Peyer's patch (tissue), 4 donors: ENCODE measurements at regions not wholly inside any gene's neighbourhood (a gene's known extent, or its start where the extent isn't known, plus 50 kb on each side); places are given as distances from the start of the nearest gene placed in this dataset.

ENCODE experiments used
- DNase-seq, 3 donors: peaks; one replicate each; pipeline ENCODE4 v3.0.0-alpha.2; 2017 to 2019
- H3K27ac ChIP-seq, 4 donors: fragments of 200-600 bp; sonication (generic); one replicate each; pipeline ENCODE4 v1.5.1; 2016 to 2019
- H3K27me3 ChIP-seq, 2 donors: fragments of 200-600 bp; sonication (generic); one replicate each; pipeline ENCODE4 v1.5.1; 2019
- H3K36me3 ChIP-seq, 3 donors: fragments of 200-600 bp; sonication (generic); one replicate each; pipeline ENCODE4 v1.5.1; 2016 to 2019
- H3K4me1 ChIP-seq, 4 donors: fragments of 200-600 bp; sonication (generic); one replicate each; pipeline ENCODE4 v1.5.1; 2016 to 2019
- H3K4me3 ChIP-seq, 4 donors: fragments of 200-600 bp; sonication (generic); 1 replicate in 3 of 4; 2 replicates in 1 of 4; pipeline ENCODE4 v1.5.1; 2016 to 2019; ENCODE audit warnings: mild to moderate bottlenecking in 1 of 4
- H3K9me3 ChIP-seq, 4 donors: fragments of 200-600 bp; sonication (generic); one replicate each; pipeline ENCODE4 v1.5.1; 2016 to 2019; ENCODE audit warnings: mild to moderate bottlenecking in 1 of 4
- CTCF ChIP-seq, 6 experiments: fragments of 450-650 bp in 4 of 6; fragments of 200-600 bp in 2 of 6; sonication (generic) in 1 of 6; IDR thresholded peaks; one replicate each; pipeline ENCODE4 v1.5.1; 2017 to 2019; ENCODE audit warnings: antibody characterized with exemption in 6 of 6, mild to moderate bottlenecking in 3 of 6, moderate library complexity in 1 of 6
- POLR2A ChIP-seq, 2 donors: fragments of 450-650 bp; IDR thresholded peaks; one replicate each; pipeline ENCODE4 v1.5.1; 2017; ENCODE audit warnings: antibody characterized with exemption in 2 of 2, mild to moderate bottlenecking in 2 of 2, moderate library complexity in 2 of 2

- Histone ChIP-seq H3K27ac (no peak overlapping the region), H3K27me3 (no peaks in the 10 kb centered on the region), H3K36me3 (no peaks in the 10 kb centered on the region), H3K4me1 (peaks cover 0 to 2% (median 0%) of the 10 kb centered on the region in 4 donors), H3K9me3 (no peaks in the 10 kb centered on the region), H3K4me3 (no peak overlapping the region)
- DNase-seq: no peak
- no peak for TF ChIP-seq POLR2A (IDR thresholded peaks at IDR 0.05)
- no peak for TF ChIP-seq CTCF (IDR thresholded peaks at IDR 0.05)
Observed at GRCh38 chr10:129101232-129101980, 365.6 kb upstream of the MGMT start.

- TF ChIP-seq CTCF (IDR thresholded peaks at IDR 0.05) (no peak), POLR2A (IDR thresholded peaks at IDR 0.05) (no peak)
- H3K4me3 ChIP-seq: no peak overlapping the region
- H3K27me3 ChIP-seq: no peaks in the 10 kb centered on the region
- H3K9me3 ChIP-seq: no peaks in the 10 kb centered on the region
- no peak overlapping the region for H3K27ac ChIP-seq
- no peak for DNase-seq
- no peaks in the 10 kb centered on the region for H3K36me3 ChIP-seq
- H3K4me1 ChIP-seq: no peaks in the 10 kb centered on the region
Observed at GRCh38 chr10:129102906-129103693, 363.9 kb upstream of the MGMT start.

- TF ChIP-seq CTCF (IDR thresholded peaks at IDR 0.05) (no peak), POLR2A (IDR thresholded peaks at IDR 0.05) (no peak)
- Histone ChIP-seq H3K9me3 (no peaks in the 10 kb centered on the region), H3K4me3 (no peak overlapping the region), H3K27ac (no peak overlapping the region), H3K36me3 (no peaks in the 10 kb centered on the region), H3K4me1 (no peaks in the 10 kb centered on the region), H3K27me3 (no peaks in the 10 kb centered on the region)
- no peak for DNase-seq
Observed at GRCh38 chr10:129104266-129105045, 362.6 kb upstream of the MGMT start.

GRCh38 chr10:129105266-129105665, 361.8 kb upstream of the MGMT start:
- Histone ChIP-seq H3K27ac (no peak overlapping the region), H3K4me1 (no peaks in the 10 kb centered on the region), H3K36me3 (no peaks in the 10 kb centered on the region), H3K9me3 (no peaks in the 10 kb centered on the region), H3K27me3 (no peaks in the 10 kb centered on the region), H3K4me3 (no peak overlapping the region)
- no peak for TF ChIP-seq POLR2A (IDR thresholded peaks at IDR 0.05)
- no peak for DNase-seq

- TF ChIP-seq POLR2A (IDR thresholded peaks at IDR 0.05) (no peak), CTCF (IDR thresholded peaks at IDR 0.05) (no peak)
- H3K9me3 ChIP-seq: no peaks in the 10 kb centered on the region
Observed at GRCh38 chr10:129106314-129106713, 360.7 kb upstream of the MGMT start.

More at GRCh38 chr10:129106314-129106713, 360.7 kb upstream of the MGMT start:
- Histone ChIP-seq H3K4me1 (no peaks in the 10 kb centered on the region), H3K36me3 (no peaks in the 10 kb centered on the region), H3K27ac (no peak overlapping the region), H3K4me3 (no peak overlapping the region), H3K27me3 (no peaks in the 10 kb centered on the region)
- no peak for DNase-seq
